ENCODE measurements at regions not wholly inside any gene's neighbourhood (a gene's known extent, or its start where the extent isn't known, plus 50 kb on each side); places are given as distances from the start of the nearest gene placed in this dataset.

DNA sequence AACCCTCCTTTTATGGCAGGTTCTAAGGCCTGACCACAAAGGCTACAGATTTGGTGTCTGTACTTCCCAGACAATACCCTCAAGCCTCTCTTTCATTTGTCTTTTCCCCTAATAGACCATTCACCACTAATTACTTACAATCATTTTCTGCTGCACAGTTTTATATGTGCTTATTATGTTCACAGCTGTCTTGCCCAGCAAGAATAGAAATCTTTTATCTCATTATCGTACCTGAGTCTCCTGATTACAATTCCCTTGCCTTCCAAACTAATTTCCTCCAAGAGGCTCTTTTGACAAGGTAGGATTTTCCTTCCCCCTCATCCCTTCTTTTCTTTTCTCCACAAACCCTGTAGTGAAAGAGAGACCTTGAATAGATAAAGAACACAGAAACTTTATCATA, 352.5 kb upstream of the FMR1 start:
- Histone ChIP-seq H3K27me3 (no peaks in the 10 kb centered on the region), H3K9me3 (no peaks in the 10 kb centered on the region), H3K36me3 (no peaks in the 10 kb centered on the region), H3K4me3 (no peak overlapping the region), H3K4me1 (no peaks in the 10 kb centered on the region), H3K27ac (no peak overlapping the region)
- intact Hi-C loops (cut with DNase I; ENCODE audit: low total_unique reads) = no loop called here
- no peak for TF ChIP-seq POLR2AphosphoS5 (IDR thresholded peaks at IDR 0.05)
- TF ChIP-seq, protein P1, sequence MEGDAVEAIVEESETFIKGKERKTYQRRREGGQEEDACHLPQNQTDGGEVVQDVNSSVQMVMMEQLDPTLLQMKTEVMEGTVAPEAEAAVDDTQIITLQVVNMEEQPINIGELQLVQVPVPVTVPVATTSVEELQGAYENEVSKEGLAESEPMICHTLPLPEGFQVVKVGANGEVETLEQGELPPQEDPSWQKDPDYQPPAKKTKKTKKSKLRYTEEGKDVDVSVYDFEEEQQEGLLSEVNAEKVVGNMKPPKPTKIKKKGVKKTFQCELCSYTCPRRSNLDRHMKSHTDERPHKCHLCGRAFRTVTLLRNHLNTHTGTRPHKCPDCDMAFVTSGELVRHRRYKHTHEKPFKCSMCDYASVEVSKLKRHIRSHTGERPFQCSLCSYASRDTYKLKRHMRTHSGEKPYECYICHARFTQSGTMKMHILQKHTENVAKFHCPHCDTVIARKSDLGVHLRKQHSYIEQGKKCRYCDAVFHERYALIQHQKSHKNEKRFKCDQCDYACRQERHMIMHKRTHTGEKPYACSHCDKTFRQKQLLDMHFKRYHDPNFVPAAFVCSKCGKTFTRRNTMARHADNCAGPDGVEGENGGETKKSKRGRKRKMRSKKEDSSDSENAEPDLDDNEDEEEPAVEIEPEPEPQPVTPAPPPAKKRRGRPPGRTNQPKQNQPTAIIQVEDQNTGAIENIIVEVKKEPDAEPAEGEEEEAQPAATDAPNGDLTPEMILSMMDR (IDR thresholded peaks at IDR 0.05) = no peak
- TF ChIP-seq POLR2A (IDR thresholded peaks at IDR 0.05) = no peak
- DNase-seq (ENCODE audit: low spot score in 2 of 2) = no peak

DNA sequence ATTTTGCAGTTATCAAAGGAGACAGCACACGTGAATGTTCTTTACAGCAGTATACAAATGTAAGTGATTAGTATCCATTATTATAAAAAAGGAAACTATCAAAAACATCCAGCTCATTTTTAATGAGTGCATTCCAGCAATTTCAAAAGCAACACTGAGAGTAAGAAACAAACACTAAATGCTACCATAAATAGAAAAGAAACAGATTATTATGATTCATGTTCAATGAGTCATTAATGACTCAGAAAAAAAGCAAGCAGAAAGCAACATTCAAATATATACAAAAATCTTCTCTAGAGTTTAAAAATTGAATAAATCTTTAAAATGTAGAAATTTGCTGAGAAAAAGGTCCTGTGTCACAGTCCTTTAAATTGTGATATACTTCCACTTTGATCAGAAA, 346.5 kb upstream of the FMR1 start:
- Histone ChIP-seq H3K27me3 (no peaks in the 10 kb centered on the region), H3K27ac (no peak overlapping the region), H3K4me1 (no peaks in the 10 kb centered on the region), H3K4me3 (no peak overlapping the region), H3K36me3 (no peaks in the 10 kb centered on the region), H3K9me3 (no peaks in the 10 kb centered on the region)
- intact Hi-C loops (cut with DNase I; ENCODE audit: low total_unique reads) = no loop called here
- TF ChIP-seq, protein P1 (IDR thresholded peaks at IDR 0.05) = no peak
- TF ChIP-seq POLR2A (IDR thresholded peaks at IDR 0.05) (no peak), POLR2AphosphoS5 (IDR thresholded peaks at IDR 0.05) (no peak)
- DNase-seq (ENCODE audit: low spot score in 2 of 2) = no peak

DNA sequence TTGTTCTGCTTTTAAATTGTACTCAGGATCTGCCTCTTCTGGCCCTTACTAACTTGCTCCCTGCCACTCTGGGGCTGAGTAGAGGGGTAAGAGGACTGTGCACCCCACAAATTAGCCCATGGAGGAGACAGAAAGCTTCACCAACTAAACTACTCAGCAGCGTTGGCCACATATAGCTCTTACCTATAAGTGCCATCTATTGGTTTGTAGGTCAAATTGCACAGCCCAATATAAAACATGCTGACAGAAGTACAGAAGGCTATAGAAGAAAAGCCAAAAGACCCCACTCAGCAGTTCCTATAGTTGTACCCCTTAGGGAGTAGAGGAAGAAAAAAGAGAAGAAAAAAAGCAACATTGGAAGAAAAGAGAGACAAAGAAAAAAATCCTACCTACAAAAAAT, 341.2 kb upstream of the FMR1 start:
- Histone ChIP-seq H3K27ac (no peak overlapping the region), H3K4me1 (no peaks in the 10 kb centered on the region), H3K27me3 (no peaks in the 10 kb centered on the region), H3K36me3 (no peaks in the 10 kb centered on the region), H3K4me3 (no peak overlapping the region), H3K9me3 (no peaks in the 10 kb centered on the region)
- no peak for DNase-seq (ENCODE audit: low spot score in 2 of 2)
- intact Hi-C loops (cut with DNase I; ENCODE audit: low total_unique reads) = no loop called here
- TF ChIP-seq POLR2AphosphoS5 (IDR thresholded peaks at IDR 0.05) (no peak), POLR2A (IDR thresholded peaks at IDR 0.05) (no peak)
- TF ChIP-seq, protein P1 (IDR thresholded peaks at IDR 0.05) = no peak

DNA sequence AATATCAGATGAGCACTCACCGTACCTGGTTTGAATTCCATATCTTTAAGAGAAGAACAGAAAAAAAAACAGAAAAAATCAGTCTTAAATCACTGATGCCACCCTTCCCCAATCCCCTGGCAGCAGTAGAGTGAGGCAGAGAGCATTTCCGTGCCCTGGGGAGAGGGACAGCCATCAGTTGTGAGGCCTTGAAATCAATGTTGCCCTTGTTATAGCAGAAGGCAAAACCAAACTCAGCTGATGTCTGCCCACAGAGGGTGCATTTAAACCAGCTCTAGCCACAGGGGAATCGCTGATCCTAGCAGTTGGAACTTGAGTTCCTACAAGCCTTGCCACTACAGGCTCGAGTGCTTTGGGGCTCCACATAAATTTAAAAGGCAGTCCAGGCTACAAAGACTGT, 338.5 kb upstream of the FMR1 start:
- intact Hi-C loops (cut with DNase I; ENCODE audit: low total_unique reads) = no loop called here
- DNase-seq (ENCODE audit: low spot score in 2 of 2) = no peak

DNA sequence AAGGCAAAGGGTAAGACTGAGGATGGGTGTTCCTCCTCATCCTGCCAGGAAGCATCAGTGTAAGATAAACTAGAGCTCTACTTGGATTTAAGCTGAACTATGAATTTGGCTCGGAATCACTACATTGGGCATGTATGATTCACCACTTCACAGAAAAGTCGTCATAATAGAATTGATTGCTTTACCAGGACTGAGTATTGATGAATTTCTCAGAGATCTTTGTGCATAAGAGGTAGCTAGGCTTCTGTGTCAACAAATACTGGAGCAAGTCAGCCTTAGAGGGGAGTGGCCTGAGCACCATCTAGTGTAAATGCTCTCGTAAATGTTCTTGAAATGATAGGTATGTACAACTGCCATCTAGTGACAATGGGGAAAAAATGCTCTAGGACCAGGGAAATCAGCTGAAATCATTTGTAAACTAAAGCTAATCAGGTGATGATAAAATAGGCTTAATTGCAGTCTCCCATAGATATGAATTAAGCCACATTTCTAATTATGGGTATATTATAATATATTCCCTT, 309.5 kb upstream of the FMR1 start:
- no peaks in the 10 kb centered on the region for H3K36me3 ChIP-seq
- intact Hi-C loops (cut with DNase I; ENCODE audit: low total_unique reads) = no loop called here

More for the DNA sequence above, 338.5 kb upstream of the FMR1 start:
- Histone ChIP-seq H3K9me3 (no peaks in the 10 kb centered on the region), H3K36me3 (no peaks in the 10 kb centered on the region), H3K27ac (no peak overlapping the region), H3K4me1 (no peaks in the 10 kb centered on the region), H3K27me3 (no peaks in the 10 kb centered on the region), H3K4me3 (no peak overlapping the region)
- TF ChIP-seq POLR2A (IDR thresholded peaks at IDR 0.05) = no peak
- no peak for TF ChIP-seq POLR2AphosphoS5 (IDR thresholded peaks at IDR 0.05)
- TF ChIP-seq, protein P1 (IDR thresholded peaks at IDR 0.05) = no peak

More for the DNA sequence above, 309.5 kb upstream of the FMR1 start:
- TF ChIP-seq POLR2A (IDR thresholded peaks at IDR 0.05) (no peak), POLR2AphosphoS5 (IDR thresholded peaks at IDR 0.05) (no peak)
- TF ChIP-seq, protein P1 (IDR thresholded peaks at IDR 0.05) = no peak
- no peak for DNase-seq (ENCODE audit: low spot score in 2 of 2)
- Histone ChIP-seq H3K27me3 (peaks cover 0 to 4% of the 10 kb centered on the region in 2 donors), H3K9me3 (peaks cover 0 to 3% of the 10 kb centered on the region in 2 donors), H3K4me3 (no peak overlapping the region), H3K4me1 (no peaks in the 10 kb centered on the region), H3K27ac (no peak overlapping the region)

All from breast epithelium (tissue), 4 donors.